GM19239 (cell line): ENCODE measurements at regions not wholly inside any gene's neighbourhood (a gene's known extent, or its start where the extent isn't known, plus 50 kb on each side); places are given as distances from the start of the nearest gene placed in this dataset.
"Not testable (repeated sequence)": the region's sequence is repeated elsewhere in the genome, so short reads cannot be mapped to it uniquely, and the experiment has no call there.

Source experiments
- DNase-seq: peaks from one replicate; pipeline ENCODE4 v3.0.0; 2011; ENCODE audit warnings: low spot score; ENCODE audit not compliant: insufficient read length
- FAIRE-seq: peaks from 2 replicates; lab custom pipeline; 2011; peaks lifted over from hg19 to GRCh38; lab: Jason Lieb, UNC

GRCh38 chr15:35288580-35288979 is 203.5 kb upstream of the NANOGP8 start:
- DNase-seq (no peak), FAIRE-seq (no peak)

DNA sequence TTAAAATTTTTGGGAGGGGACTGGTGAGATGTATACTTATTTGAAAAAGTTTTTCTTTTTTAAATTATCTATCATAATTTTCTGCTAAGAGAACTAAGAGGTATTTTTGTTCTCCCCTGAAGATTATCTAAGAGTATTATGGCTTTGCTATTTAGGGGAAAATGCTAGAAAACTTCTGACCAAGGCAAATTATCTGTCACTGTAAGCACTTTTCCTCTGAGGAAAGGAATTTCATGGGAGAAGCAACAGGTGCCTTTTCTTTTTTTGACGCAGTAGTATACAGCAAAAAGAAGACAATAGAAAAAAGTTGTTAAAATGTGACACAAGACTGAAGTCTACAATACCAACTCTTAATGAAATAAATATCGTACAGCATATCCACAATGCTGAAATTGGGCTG is 201.6 kb upstream of the NANOGP8 start:
- DNase-seq (no peak), FAIRE-seq (no peak)

DNA sequence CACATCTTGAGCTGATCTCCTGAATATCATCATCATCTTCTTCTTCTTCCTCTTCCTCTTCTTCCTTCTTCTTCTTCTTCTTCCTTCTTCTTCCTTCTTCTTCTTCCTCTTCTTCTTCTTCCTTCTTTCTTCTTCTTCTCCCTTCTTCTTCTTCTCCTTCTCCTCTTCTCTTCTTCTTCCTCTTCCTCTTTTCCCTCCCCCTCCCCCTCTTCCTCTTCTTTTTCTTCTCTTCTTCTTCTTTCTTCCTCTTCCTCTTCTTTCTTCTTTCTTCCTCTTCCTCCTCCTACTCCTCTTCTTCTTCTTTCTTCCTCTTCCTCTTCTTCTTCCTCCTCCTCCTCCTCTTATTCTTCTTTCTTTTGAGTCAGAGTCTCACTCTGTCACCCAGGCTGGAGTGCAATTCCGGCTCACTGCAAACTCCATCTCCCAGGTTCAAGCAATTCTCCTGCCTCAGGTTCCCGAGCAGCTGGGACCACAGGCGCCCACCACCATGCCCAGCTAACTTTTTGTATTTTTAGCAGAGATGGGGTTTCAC is 197.9 kb upstream of the NANOGP8 start:
- no peak for DNase-seq
- no peak for FAIRE-seq

DNA sequence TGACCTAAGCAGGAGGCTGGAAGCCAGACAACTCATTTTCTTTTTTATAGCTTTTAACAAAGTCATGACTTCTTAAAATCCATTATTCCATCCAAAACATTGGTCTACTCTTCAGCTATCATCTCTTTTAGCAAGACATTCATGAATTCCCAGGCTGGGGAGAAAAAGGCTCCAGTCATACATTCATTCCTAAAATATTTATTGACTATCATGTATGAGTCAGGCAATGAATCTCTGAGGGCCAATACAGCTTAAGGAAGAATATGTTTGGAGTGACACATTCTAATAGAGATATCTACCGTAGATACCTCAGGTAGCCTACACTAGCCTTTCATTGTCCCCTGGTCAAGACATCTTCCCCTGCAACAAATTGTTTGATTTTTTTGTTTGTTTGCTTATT is 196.4 kb upstream of the NANOGP8 start:
- no peak for DNase-seq
- FAIRE-seq: no peak

- DNase-seq: no peak
- no peak for FAIRE-seq
These were observed 194.7 kb upstream of the NANOGP8 start for GRCh38 chr15:35279811-35280210.

DNA sequence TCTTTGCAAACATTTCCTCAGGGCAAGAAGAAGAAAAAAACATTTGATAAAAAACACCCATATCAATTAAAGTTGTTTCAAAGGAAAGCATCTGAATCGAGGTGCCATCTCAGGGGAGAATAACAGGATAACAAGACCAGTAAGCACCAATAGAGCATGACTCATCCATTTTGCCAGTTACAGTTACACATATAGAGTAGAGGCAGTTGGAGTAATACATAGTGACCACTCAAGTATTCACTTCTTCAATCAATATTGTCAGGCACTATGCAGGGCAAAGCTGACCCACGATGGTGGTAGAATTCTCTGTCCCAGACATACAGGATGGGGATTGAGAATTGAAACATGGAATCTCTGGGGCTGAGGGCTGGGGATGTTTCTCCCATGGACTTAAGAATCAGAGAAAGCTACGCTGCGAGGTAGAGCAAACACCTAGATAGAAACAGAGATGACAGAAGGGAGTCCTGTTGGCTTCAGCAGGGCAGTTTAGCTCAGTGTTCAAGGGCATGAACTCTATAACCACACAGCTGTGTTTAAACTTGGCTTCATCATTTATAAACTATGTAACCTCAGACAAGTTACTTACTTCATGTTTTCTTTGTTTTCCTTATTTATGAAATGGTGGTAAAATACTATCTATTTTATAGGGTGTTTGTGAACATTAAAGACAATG is 186.4 kb upstream of the NANOGP8 start:
- DNase-seq (no peak), FAIRE-seq (no peak)

DNA sequence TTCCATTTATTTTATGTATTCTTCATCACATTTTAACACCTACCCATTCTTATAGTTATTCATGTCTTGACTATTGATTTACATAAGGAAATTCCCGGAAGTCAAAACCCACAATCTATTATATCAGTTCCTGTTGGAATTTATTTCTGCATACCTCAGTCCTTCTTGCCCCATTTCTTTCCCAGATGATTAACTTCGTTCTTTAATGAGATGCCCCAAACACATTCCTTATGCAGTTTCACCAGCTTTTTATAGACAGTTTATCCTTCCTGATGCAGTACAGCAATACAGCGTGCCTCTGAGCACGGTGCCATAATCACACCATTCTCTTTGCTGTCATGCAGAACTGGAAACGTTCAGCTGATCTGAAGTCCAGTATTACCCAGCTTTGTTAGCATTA is 175.8 kb upstream of the NANOGP8 start:
- FAIRE-seq (no peak), DNase-seq (no peak)

GRCh38 chr15:35260274-35260673 is 175.2 kb upstream of the NANOGP8 start:
- not testable (repeated sequence) for DNase-seq, FAIRE-seq

DNA sequence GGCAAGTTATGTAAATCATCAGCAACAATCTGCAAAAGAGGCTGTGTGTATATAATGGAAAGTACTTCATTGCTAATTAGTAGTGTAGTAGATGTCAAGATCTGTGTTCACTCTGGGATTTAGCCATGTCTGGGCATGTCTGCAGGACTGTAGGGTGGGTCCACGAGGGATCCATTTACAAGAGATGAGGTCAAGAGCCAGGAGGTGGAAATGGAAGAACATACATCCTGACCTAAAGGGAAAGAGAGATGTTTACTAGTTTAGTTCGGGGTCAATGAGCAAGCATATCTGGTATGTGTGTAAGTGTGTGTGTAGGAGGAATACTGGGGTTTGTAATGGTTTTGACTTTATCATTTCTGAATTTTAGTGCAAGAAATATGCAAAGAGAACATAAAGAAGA is 171.5 kb upstream of the NANOGP8 start:
- DNase-seq (no peak), FAIRE-seq (no peak)

- DNase-seq: no peak
- FAIRE-seq: no peak
These were observed 171.0 kb upstream of the NANOGP8 start for GRCh38 chr15:35256141-35256540.

- FAIRE-seq, DNase-seq: not testable (repeated sequence)
These were observed 169.8 kb upstream of the NANOGP8 start for GRCh38 chr15:35254908-35255307.

DNA sequence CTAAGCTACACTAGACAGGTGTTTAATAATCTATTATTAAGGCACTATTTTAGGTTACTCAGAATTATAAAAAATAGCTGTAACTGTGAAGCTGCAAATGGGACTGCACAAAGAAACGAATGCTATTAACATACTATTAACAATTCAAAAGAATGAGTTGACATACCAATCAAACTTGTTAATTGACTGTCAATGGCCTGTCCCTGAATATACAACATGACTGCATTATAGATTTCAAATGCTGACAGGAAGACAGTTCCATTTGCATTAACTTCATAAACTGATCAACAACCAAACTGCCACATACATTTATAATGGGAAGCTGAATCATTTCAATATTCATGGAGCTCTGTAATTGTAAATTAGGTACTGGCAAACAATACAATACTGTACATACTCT is 169.0 kb upstream of the NANOGP8 start:
- no peak for FAIRE-seq
- DNase-seq: no peak

DNA sequence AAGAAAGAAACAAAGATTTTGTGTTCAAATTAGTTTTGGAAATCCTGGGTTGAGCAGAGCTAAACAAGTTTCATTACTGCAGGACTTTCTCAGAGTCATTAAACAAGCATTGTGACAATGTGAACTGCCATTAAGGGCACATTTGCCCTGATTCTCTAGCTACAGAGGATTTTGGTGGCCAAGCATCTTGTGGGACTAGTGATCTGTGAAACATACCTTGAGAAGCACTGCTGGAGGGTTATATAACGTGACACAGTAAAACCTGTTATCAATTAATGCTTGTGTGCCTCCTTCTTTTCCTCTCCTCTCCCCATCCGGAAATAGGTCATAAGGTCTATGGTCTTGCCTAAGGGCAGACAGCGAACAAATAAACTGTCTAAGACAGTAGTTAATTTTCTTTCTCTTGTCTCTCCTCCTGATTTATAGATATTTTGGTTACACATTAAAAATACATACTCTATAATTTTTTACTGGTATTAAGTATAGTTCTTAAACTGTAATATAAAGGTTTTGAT is 167.3 kb upstream of the NANOGP8 start:
- no peak for FAIRE-seq

GRCh38 chr15:35247150-35247549 is 162.1 kb upstream of the NANOGP8 start:
- FAIRE-seq: no peak
- DNase-seq: no peak

More for the DNA sequence above, 167.3 kb upstream of the NANOGP8 start:
- no peak for DNase-seq

GRCh38 chr15:35246451-35246850 is 161.4 kb upstream of the NANOGP8 start:
- DNase-seq: no peak

DNA sequence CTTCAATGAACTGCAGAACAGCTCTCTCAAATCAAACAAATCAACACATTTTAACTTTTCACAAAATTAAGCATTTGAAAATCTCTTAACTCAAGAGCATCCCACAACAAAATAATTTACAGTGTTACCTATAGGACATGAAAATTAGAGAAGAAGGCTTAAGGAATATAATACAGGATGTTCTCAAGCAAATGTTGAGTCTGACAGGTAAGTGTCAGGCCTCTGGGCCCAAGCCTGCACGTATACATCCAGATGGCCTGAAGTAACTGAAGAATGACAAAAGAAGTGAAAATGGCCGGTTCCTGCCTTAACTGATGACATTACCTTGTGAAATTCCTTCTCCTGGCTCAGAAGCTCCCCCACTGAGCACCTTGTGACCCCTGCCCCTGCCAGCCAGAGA is 160.6 kb upstream of the NANOGP8 start:
- not testable (repeated sequence) for FAIRE-seq, DNase-seq

More at GRCh38 chr15:35246451-35246850, 161.4 kb upstream of the NANOGP8 start:
- no peak for FAIRE-seq

DNA sequence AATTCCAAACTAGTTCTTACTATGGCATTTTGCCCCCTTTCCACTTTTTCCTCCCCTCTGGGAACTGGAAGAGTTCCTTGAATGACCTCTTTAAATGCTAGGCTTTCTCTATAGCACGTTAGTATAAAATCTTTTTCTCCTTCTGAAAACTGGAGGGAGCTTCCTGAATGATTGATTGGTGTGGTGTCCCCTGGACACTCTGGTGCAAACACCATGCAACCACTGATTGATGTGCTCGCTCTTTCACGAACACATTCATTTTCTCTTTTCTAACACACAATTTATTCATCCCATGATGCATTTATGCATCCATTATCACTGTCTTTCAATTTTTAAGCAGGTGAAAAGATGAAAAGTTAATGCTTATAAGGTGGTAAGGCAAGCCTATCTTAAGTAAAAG is 159.1 kb upstream of the NANOGP8 start:
- DNase-seq: no peak
- no peak for FAIRE-seq

- DNase-seq (no peak), FAIRE-seq (no peak)
These were observed 158.7 kb upstream of the NANOGP8 start for GRCh38 chr15:35243758-35244157.

GRCh38 chr15:35239693-35240092 is 154.6 kb upstream of the NANOGP8 start:
- not testable (repeated sequence) for DNase-seq, FAIRE-seq

- DNase-seq, FAIRE-seq: not testable (repeated sequence)
These were observed 153.4 kb upstream of the NANOGP8 start for GRCh38 chr15:35238448-35238847.

GRCh38 chr15:35229085-35229484 is 144.0 kb upstream of the NANOGP8 start:
- FAIRE-seq: no peak

GRCh38 chr15:35218215-35218614 is 133.1 kb upstream of the NANOGP8 start:
- no peak for FAIRE-seq
- no peak for DNase-seq

More at GRCh38 chr15:35229085-35229484, 144.0 kb upstream of the NANOGP8 start:
- DNase-seq: no peak
